ENCODE measurements at regions not wholly inside any gene's neighbourhood (a gene's known extent, or its start where the extent isn't known, plus 50 kb on each side); places are given as distances from the start of the nearest gene placed in this dataset.

GRCh38 chr13:54301085-54301484, 1272.5 kb downstream of the OLFM4 start:
- Mint-ChIP-seq H3K4me3 (no peak overlapping the region), H3K36me3 (ENCODE audit: low read depth) (no peaks in the 10 kb centered on the region), H3K27me3 (no peaks in the 10 kb centered on the region), H3K27ac (no peak overlapping the region), H3K4me1 (no peaks in the 10 kb centered on the region), H3K9me3 (ENCODE audit: low read depth) (peaks cover 20% of the 10 kb centered on the region)
- intact Hi-C loops (cut with DNase I, micrococcal nuclease) = no loop called here
- ATAC-seq (no peak), DNase-seq (no peak)
- ChIA-PET POLR2A (no interaction called here), CTCF (no interaction called here)

GRCh38 chr13:54305377-54305776, 1276.8 kb downstream of the OLFM4 start:
- DNase-seq (no peak), ATAC-seq (no peak)
- no peak overlapping the region for H3K27ac Mint-ChIP-seq
- POLR2A ChIA-PET = no interaction called here
- H3K4me3 Mint-ChIP-seq = no peak overlapping the region
- H3K9me3 Mint-ChIP-seq (ENCODE audit: low read depth) = peaks cover 13% of the 10 kb centered on the region
- H3K4me1 Mint-ChIP-seq = no peaks in the 10 kb centered on the region
- CTCF ChIA-PET = no interaction called here
- no peaks in the 10 kb centered on the region for H3K36me3 Mint-ChIP-seq (ENCODE audit: low read depth)
- H3K27me3 Mint-ChIP-seq = no peaks in the 10 kb centered on the region
- intact Hi-C loops (cut with DNase I, micrococcal nuclease) = no loop called here

DNA sequence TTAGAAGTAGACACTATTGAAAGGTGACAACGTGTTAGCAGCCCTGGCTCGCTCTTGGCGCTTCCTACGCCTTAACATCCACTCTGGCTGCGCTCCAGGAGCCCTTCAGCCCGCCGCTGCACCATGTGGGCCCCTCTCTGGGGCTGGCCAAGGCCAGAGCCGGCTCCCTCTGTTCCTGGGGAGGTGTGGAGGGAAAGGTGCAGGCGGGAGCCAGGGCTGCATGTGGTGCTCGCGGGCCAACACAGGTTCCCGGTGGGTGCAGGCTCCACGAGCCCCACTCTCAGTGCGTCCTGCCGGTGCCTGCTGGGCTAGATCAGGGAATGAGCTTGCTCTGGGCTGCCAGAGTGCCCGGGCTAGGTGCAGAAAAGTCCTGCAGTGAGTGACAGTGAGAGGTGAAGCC, 1284.3 kb downstream of the OLFM4 start:
- DNase-seq = no peak
- Mint-ChIP-seq H3K27ac (no peak overlapping the region), H3K9me3 (ENCODE audit: low read depth) (peaks cover 25% of the 10 kb centered on the region), H3K4me1 (no peaks in the 10 kb centered on the region), H3K27me3 (no peaks in the 10 kb centered on the region), H3K4me3 (no peak overlapping the region), H3K36me3 (ENCODE audit: low read depth) (no peaks in the 10 kb centered on the region)
- no peak for ATAC-seq
- intact Hi-C loops (cut with DNase I, micrococcal nuclease) = no loop called here
- POLR2A ChIA-PET = no interaction called here
- CTCF ChIA-PET = no interaction called here

- H3K9me3 Mint-ChIP-seq (ENCODE audit: low read depth) = peaks cover 25% of the 10 kb centered on the region
- ATAC-seq = no peak
- intact Hi-C loops (cut with DNase I, micrococcal nuclease) = no loop called here
- CTCF ChIA-PET = no interaction called here
- no peaks in the 10 kb centered on the region for H3K4me1 Mint-ChIP-seq
- no peaks in the 10 kb centered on the region for H3K36me3 Mint-ChIP-seq (ENCODE audit: low read depth)
- H3K27ac Mint-ChIP-seq = no peak overlapping the region
- POLR2A ChIA-PET = no interaction called here
- H3K4me3 Mint-ChIP-seq = no peak overlapping the region
- no peaks in the 10 kb centered on the region for H3K27me3 Mint-ChIP-seq
- no peak for DNase-seq
These were observed 1289.1 kb downstream of the OLFM4 start for GRCh38 chr13:54317722-54318121.

GRCh38 chr13:54337540-54337939, 1308.9 kb downstream of the OLFM4 start:
- ChIA-PET POLR2A (no interaction called here), CTCF (no interaction called here)
- peaks cover 11% of the 10 kb centered on the region for H3K9me3 Mint-ChIP-seq (ENCODE audit: low read depth)
- H3K27me3 Mint-ChIP-seq = no peaks in the 10 kb centered on the region
- no peak for DNase-seq
- no peak overlapping the region for H3K27ac Mint-ChIP-seq
- intact Hi-C loops (cut with DNase I, micrococcal nuclease) = no loop called here
- no peak for ATAC-seq
- no peak overlapping the region for H3K4me3 Mint-ChIP-seq
- no peaks in the 10 kb centered on the region for H3K36me3 Mint-ChIP-seq (ENCODE audit: low read depth)
- no peaks in the 10 kb centered on the region for H3K4me1 Mint-ChIP-seq

GRCh38 chr13:54347531-54347930, 1318.9 kb downstream of the OLFM4 start:
- POLR2A ChIA-PET = no interaction called here
- H3K36me3 Mint-ChIP-seq (ENCODE audit: low read depth) = no peaks in the 10 kb centered on the region
- no peaks in the 10 kb centered on the region for H3K27me3 Mint-ChIP-seq
- no peak overlapping the region for H3K4me3 Mint-ChIP-seq
- DNase-seq (no peak), ATAC-seq (no peak)
- no peaks in the 10 kb centered on the region for H3K4me1 Mint-ChIP-seq
- peaks cover 13% of the 10 kb centered on the region for H3K9me3 Mint-ChIP-seq (ENCODE audit: low read depth)
- CTCF ChIA-PET = no interaction called here
- no peak overlapping the region for H3K27ac Mint-ChIP-seq
- intact Hi-C loops (cut with DNase I, micrococcal nuclease) = no loop called here

GRCh38 chr13:54356209-54356608, 1327.6 kb downstream of the OLFM4 start:
- DNase-seq = no peak
- POLR2A ChIA-PET = no interaction called here
- intact Hi-C loops (cut with DNase I, micrococcal nuclease) = no loop called here
- ATAC-seq = no peak
- Mint-ChIP-seq H3K27ac (no peak overlapping the region), H3K9me3 (ENCODE audit: low read depth) (peaks cover 1% of the 10 kb centered on the region), H3K27me3 (no peaks in the 10 kb centered on the region), H3K4me3 (no peak overlapping the region), H3K36me3 (ENCODE audit: low read depth) (no peaks in the 10 kb centered on the region), H3K4me1 (no peaks in the 10 kb centered on the region)
- CTCF ChIA-PET = no interaction called here

- DNase-seq = no peak
- H3K4me3 Mint-ChIP-seq = no peak overlapping the region
- peaks cover 1% of the 10 kb centered on the region for H3K9me3 Mint-ChIP-seq (ENCODE audit: low read depth)
- H3K36me3 Mint-ChIP-seq (ENCODE audit: low read depth) = no peaks in the 10 kb centered on the region
- H3K27ac Mint-ChIP-seq = no peak overlapping the region
- intact Hi-C loops (cut with DNase I, micrococcal nuclease) = no loop called here
- no peaks in the 10 kb centered on the region for H3K27me3 Mint-ChIP-seq
- POLR2A ChIA-PET = no interaction called here
- CTCF ChIA-PET = no interaction called here
- no peaks in the 10 kb centered on the region for H3K4me1 Mint-ChIP-seq
- no peak for ATAC-seq
These were observed 1328.2 kb downstream of the OLFM4 start for GRCh38 chr13:54356849-54357248.

- no peak for ATAC-seq
- intact Hi-C loops (cut with DNase I, micrococcal nuclease) = no loop called here
- CTCF ChIA-PET = no interaction called here
These were observed 1328.8 kb downstream of the OLFM4 start for GRCh38 chr13:54357284-54357933.

GRCh38 chr13:54361460-54361859, 1332.8 kb downstream of the OLFM4 start:
- Mint-ChIP-seq H3K4me3 (no peak overlapping the region), H3K4me1 (no peaks in the 10 kb centered on the region), H3K36me3 (ENCODE audit: low read depth) (no peaks in the 10 kb centered on the region), H3K9me3 (ENCODE audit: low read depth) (peaks cover 1% of the 10 kb centered on the region), H3K27ac (no peak overlapping the region), H3K27me3 (no peaks in the 10 kb centered on the region)
- CTCF ChIA-PET = no interaction called here
- intact Hi-C loops (cut with DNase I, micrococcal nuclease) = no loop called here
- no peak for DNase-seq
- POLR2A ChIA-PET = no interaction called here
- no peak for ATAC-seq

More at GRCh38 chr13:54357284-54357933, 1328.8 kb downstream of the OLFM4 start:
- no peak overlapping the region for H3K4me3 Mint-ChIP-seq
- H3K27me3 Mint-ChIP-seq = no peaks in the 10 kb centered on the region
- no peaks in the 10 kb centered on the region for H3K4me1 Mint-ChIP-seq
- no peak for DNase-seq
- peaks cover 1% of the 10 kb centered on the region for H3K9me3 Mint-ChIP-seq (ENCODE audit: low read depth)
- H3K27ac Mint-ChIP-seq = no peak overlapping the region
- POLR2A ChIA-PET = no interaction called here
- no peaks in the 10 kb centered on the region for H3K36me3 Mint-ChIP-seq (ENCODE audit: low read depth)

DNA sequence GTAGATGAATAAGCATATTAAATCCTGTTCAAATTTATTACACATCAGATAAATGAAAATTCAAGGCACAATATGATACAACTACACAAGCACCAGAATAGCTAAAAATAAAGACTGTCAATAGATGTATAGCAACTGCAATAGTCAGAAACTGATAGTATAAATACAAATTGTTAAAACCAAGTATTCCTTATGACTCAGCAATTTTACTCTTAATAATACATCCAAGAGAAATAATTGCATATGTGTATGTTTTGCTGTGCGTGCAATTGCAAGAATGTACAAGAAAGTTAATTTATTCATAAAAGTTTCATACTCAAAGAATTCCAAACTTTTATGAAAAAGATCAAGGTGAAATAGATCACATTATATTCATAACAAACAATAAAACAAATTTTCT, 1338.1 kb downstream of the OLFM4 start:
- Mint-ChIP-seq H3K4me3 (no peak overlapping the region), H3K27ac (no peak overlapping the region), H3K27me3 (no peaks in the 10 kb centered on the region), H3K4me1 (no peaks in the 10 kb centered on the region), H3K9me3 (ENCODE audit: low read depth) (peaks cover 13% of the 10 kb centered on the region), H3K36me3 (ENCODE audit: low read depth) (no peaks in the 10 kb centered on the region)
- DNase-seq (no peak), ATAC-seq (no peak)
- POLR2A ChIA-PET = no interaction called here
- CTCF ChIA-PET = no interaction called here
- intact Hi-C loops (cut with DNase I, micrococcal nuclease) = no loop called here

DNA sequence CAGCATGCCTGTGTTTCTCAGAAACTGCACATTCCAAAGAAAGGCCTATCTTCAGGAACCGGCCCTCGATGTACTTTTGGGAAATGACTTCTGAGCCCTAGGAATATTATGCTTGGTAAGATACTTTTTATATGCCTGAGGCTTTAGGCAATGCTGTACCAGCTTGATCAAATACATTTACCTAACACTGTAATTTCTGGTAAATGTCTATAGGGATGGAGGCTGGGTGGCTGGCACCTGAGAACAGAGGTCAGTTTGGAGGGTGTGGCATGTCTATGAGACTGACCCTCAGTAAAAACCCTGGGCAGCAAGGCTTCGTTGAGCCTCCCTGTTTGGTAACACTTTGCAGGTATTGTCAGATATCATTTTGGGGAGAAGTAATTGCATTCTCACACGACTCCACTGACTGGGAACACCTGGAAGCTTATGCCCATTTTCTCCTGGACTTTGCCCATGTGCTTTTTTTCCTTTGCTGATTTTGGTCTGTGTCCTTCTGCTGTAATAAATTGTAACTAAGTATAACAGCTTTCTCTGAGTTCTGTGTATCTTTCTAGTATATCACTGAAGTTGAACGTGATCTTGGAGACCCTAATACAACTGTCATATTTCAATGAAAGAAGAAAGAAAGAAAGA, 1339.1 kb downstream of the OLFM4 start:
- Mint-ChIP-seq H3K27me3 (no peaks in the 10 kb centered on the region), H3K36me3 (ENCODE audit: low read depth) (no peaks in the 10 kb centered on the region), H3K4me3 (no peak overlapping the region), H3K9me3 (ENCODE audit: low read depth) (peaks cover 13% of the 10 kb centered on the region), H3K27ac (no peak overlapping the region), H3K4me1 (no peaks in the 10 kb centered on the region)
- POLR2A ChIA-PET = no interaction called here
- ATAC-seq (no peak), DNase-seq (no peak)
- intact Hi-C loops (cut with DNase I, micrococcal nuclease) = no loop called here
- CTCF ChIA-PET = no interaction called here

DNA sequence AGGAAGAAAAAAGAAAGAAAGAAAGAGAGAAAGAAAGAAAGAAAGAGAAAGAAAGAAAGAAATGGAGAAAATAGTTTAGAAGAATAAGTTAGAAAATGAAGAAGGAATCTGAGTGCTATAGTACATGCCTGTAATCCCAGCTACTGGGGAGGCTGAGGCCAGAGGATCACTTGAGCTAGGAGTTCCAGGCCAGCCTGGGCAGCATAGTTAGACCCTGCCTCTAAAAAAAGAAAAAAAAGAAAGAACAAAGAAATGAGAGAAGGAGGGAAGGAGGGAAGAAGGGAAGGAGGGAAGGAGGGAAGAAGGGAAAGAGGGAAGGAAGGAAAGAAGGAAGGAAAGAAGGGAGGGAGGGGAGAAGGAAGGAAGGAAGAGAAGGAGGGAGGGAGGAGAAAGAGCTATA, 1339.8 kb downstream of the OLFM4 start:
- Mint-ChIP-seq H3K4me3 (no peak overlapping the region), H3K27ac (no peak overlapping the region), H3K4me1 (no peaks in the 10 kb centered on the region), H3K9me3 (ENCODE audit: low read depth) (peaks cover 14% of the 10 kb centered on the region), H3K27me3 (no peaks in the 10 kb centered on the region), H3K36me3 (ENCODE audit: low read depth) (no peaks in the 10 kb centered on the region)
- CTCF ChIA-PET = interaction anchor here (0.6 kb wide), 1 partner anchor 1108 kb away, joined by 3 read pairs; no protein-coding TSS in a partner anchor
- DNase-seq = no peak
- intact Hi-C loops (cut with DNase I, micrococcal nuclease) = no loop called here
- ATAC-seq = no peak
- POLR2A ChIA-PET = no interaction called here
